ENCODE measurements at regions not wholly inside any gene's neighbourhood (a gene's known extent, or its start where the extent isn't known, plus 50 kb on each side); places are given as distances from the start of the nearest gene placed in this dataset.

GRCh38 chr4:13299343-13299742 is 184.8 kb downstream of the RAB28 start:
- Histone ChIP-seq H3K36me3 (ENCODE audit: control insufficient read depth in 2 of 4, insufficient read depth in 4 of 4, low read length in 3 of 4) (no peaks in the 10 kb centered on the region), H3K4me3 (ENCODE audit: extremely low read depth in 1 of 4, insufficient read depth in 2 of 4, low read depth in 3 of 4, low read length in 4 of 4) (no peak overlapping the region), H3K9ac (replicated peaks in 1 of 4; ENCODE audit: extremely low read depth in 1 of 4, low read depth in 3 of 4, low read length in 3 of 4) (no peak overlapping the region), H3K23ac (ENCODE audit: insufficient read length) (no peak overlapping the region), H2BK5ac (ENCODE audit: low read depth, low read length) (no peak overlapping the region), H4K8ac (ENCODE audit: extremely low read depth, insufficient read depth, low read length) (no peak overlapping the region), H3K27me3 (replicated peaks in 1 of 4; ENCODE audit: control insufficient read depth in 3 of 4, extremely low read depth in 1 of 4, insufficient read depth in 3 of 4, low read length in 3 of 4) (no peaks in the 10 kb centered on the region), H3K27ac (ENCODE audit: low read depth, low read length) (no peak overlapping the region), H2BK20ac (ENCODE audit: low read length) (no peak overlapping the region), H3K4me2 (ENCODE audit: insufficient read depth in 1 of 2, low read depth in 2 of 2, low read length in 2 of 2) (no peak overlapping the region), H3K79me2 (ENCODE audit: control insufficient read depth in 1 of 2, insufficient read depth in 2 of 2, low read length in 2 of 2) (no peaks in the 10 kb centered on the region), H3K14ac (ENCODE audit: insufficient read length) (no peak overlapping the region), H2BK120ac (replicated peaks; ENCODE audit: low read depth, low read length) (no peak overlapping the region), H3K9me3 (ENCODE audit: insufficient read depth in 2 of 2, low read depth in 1 of 2, low read length in 1 of 2) (peaks cover 3 to 11% of the 10 kb centered on the region in 2 experiments; a peak in 2 of 4 replicates), H2BK12ac (ENCODE audit: low read depth, low read length) (no peak overlapping the region), H4K91ac (replicated peaks; ENCODE audit: insufficient read length, low read length) (no peak overlapping the region), H3K18ac (ENCODE audit: extremely low read depth, low read length) (no peak overlapping the region), H2AFZ (ENCODE audit: low read length) (no peak overlapping the region), H3K23me2 (ENCODE audit: low read depth, low read length) (no peaks in the 10 kb centered on the region), H2BK15ac (ENCODE audit: low read length) (no peak overlapping the region), H4K20me1 (replicated peaks in 1 of 2; ENCODE audit: control insufficient read depth in 1 of 2, insufficient read depth in 2 of 2, low read length in 2 of 2) (no peaks in the 10 kb centered on the region), H3K79me1 (ENCODE audit: low read depth, low read length) (no peaks in the 10 kb centered on the region), H3K56ac (replicated peaks; ENCODE audit: insufficient read length, low read depth, low read length) (no peak overlapping the region), H4K5ac (ENCODE audit: insufficient read length, low read depth, low read length) (no peak overlapping the region), H3K4ac (replicated peaks; ENCODE audit: insufficient read length, low read depth, low read length) (no peak overlapping the region), H2AK5ac (ENCODE audit: low read depth, low read length) (no peak overlapping the region), H3K4me1 (replicated peaks in 1 of 4; ENCODE audit: control insufficient read depth in 3 of 4, insufficient read depth in 4 of 4, low read length in 3 of 4) (no peaks in the 10 kb centered on the region)
- ChIA-PET CTCF (ENCODE audit: partially characterized antibody) (no interaction called here), POLR2A (ENCODE audit: partially characterized antibody) (no interaction called here)
- no peak for FAIRE-seq
- WGBS, 2 experiments (ENCODE audit: extremely low coverage in 1 of 2, insufficient coverage in 1 of 2, insufficient read length in 1 of 2, insufficient replicate concordance in 2 of 2, low coverage in 1 of 2, low lambda C conversion rate in 2 of 2, missing lambda C conversion rate in 1 of 2) = 76% methylated on average over 2 of the region's 2 CpGs; no CpG with 5 or more reads in 1 of the 2 experiments
- DNase-seq (ENCODE audit: low read depth in 1 of 2, low spot score in 2 of 2) = no peak
- no peak for TF ChIP-seq KDM4A (IDR thresholded peaks at IDR 0.05; ENCODE audit: low read depth, low read length, severe bottlenecking)
- TF ChIP-seq YY1 (IDR thresholded peaks at IDR 0.05; ENCODE audit: low read depth, low read length) = no peak
- no peak for TF ChIP-seq RNF2 (IDR thresholded peaks at IDR 0.05; ENCODE audit: borderline replicate concordance, low read depth, low read length, missing control alignments, poor library complexity, severe bottlenecking)
